ENCODE measurements at regions not wholly inside any gene's neighbourhood (a gene's known extent, or its start where the extent isn't known, plus 50 kb on each side); places are given as distances from the start of the nearest gene placed in this dataset.
"Not testable (repeated sequence)": the region's sequence is repeated elsewhere in the genome, so short reads cannot be mapped to it uniquely, and the experiment has no call there.

GRCh38 chr13:94906605-94907004 lies 194.3 kb upstream of the SOX21 start:
- no peak for DNase-seq (ENCODE audit: low read depth in 2 of 2)

- DNase-seq (ENCODE audit: low read depth in 2 of 2): no peak
These were observed 190.5 kb upstream of the SOX21 start for GRCh38 chr13:94902722-94903407.

DNA sequence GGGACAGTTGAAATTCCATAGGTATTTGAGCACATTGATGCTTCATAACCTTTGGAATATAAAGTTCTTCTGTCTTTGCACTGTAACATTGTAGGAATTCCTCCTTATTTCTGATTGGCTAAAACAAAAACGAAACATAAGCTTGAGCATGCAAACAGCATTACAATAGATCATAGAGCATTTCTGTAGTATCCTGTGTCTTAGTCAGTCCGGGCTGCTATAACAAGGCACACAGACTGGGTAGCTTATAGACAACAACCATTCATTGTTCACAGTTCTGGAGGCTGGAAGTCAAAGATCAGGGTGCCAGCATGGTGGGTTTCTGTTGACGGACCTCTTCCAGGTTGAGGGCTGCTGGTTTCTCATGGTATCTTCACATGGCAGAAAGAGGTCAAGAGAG lies 188.7 kb upstream of the SOX21 start:
- DNase-seq (ENCODE audit: low read depth in 2 of 2): no peak

GRCh38 chr13:94896719-94897317 lies 184.5 kb upstream of the SOX21 start:
- DNase-seq (ENCODE audit: low read depth in 2 of 2): no peak

DNA sequence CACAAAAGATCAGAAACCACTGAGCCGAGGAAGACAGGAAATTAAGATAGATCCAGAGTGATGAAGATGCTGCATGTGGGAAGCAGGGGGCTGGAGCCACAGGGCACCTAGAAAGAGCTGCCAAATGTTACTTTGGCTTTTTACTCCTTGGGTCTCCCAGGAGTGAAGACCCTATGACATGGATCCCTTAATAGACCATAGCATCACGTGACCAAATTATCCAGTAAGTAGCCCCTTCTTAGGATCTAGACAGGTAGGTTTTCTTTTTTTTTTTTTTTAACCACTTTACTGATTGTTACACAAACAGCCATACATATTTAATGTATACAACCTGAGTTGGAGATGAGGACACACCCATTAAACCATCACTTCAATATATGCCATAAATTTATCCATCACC lies 183.9 kb upstream of the SOX21 start:
- no peak for DNase-seq (ENCODE audit: low read depth in 2 of 2)

DNA sequence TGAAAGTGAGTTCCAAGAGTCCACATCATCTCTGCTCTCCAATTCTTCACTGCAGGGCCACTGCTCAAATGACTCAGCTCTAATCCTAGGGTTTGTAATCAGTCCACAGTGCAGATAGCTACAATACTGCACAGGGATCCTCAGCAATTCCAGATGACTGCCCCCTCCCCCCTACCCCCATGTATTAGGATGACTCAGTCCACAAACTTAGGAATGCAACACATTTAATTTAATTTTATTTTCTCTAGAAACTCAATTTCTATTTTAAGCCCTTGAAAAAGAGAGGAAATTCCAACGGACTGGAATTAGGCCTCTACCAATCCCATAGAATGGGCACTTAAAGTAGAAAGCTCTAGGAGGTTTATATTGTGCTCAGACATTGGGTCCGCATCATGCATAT lies 173.8 kb upstream of the SOX21 start:
- no peak for DNase-seq (ENCODE audit: low read depth in 2 of 2)

DNA sequence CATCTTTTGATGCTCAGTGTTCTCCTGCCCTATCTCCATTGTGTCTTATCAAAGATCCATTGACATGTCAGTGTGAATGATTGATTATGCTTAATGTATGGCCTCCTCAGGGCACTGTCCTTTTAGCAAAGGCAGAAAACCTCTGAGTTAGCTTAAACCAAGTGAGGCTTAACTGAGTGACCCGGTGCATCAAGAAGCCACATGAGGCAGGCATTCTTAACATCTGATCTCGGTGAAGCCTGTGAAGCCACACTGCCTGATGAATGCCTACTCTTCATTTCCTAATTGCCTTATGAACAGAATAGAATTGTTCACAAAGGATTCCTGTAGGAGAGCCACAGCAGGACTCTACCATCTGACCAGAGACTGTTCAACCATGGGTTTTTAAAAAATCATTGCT lies 168.1 kb upstream of the SOX21 start:
- DNase-seq (ENCODE audit: low read depth in 2 of 2): no peak

DNA sequence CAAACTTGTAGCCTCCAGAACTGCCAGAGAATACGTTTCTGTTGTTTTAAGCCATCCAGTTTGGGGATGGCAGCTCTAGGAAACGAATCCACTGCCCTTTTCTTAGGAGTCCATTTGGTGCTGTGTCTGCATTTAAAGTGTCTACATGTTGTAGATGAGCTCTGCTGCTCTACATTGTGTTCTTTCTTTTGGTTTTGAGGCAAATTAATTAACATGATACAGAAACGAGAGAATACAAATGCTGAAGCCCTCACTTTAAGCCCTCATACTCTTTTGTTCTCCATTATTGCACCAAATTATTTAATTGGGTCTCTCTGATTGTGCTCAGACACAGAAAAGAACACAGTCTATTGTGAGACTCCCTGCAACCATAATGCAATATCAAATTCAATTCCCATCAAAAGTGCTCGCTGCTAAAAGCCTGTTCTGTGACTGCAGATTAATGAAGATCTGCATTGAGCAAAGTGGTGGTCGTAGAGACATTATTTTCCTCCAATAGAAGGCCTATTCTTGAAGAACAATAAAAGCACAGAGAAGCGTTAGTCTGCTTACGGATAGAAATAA lies 166.3 kb upstream of the SOX21 start:
- DNase-seq (ENCODE audit: low read depth in 2 of 2): no peak

DNA sequence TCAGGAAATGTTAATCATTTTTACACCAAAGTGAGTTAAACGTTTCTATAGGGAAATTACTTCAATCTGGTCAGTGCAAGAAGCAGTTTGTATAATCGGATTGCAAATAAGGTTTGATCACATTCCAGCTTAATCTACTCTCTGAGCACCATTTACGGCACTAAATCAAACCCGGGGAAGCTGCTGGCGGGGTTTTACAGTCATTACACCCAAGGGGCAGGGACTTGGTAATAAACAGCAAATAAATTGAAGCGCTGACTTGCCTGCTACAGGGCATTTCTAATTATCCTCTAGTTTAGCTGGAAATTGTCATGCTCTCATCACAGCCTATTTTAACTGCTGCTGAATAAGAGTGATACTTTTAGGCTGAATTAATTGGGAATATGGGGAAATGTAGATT lies 152.1 kb upstream of the SOX21 start:
- no peak for DNase-seq (ENCODE audit: low read depth in 2 of 2)

- peak; percentile 72 to 89 for DNase-seq (ENCODE audit: low read depth in 2 of 2)
These were observed 148.6 kb upstream of the SOX21 start for GRCh38 chr13:94860981-94861407.

DNA sequence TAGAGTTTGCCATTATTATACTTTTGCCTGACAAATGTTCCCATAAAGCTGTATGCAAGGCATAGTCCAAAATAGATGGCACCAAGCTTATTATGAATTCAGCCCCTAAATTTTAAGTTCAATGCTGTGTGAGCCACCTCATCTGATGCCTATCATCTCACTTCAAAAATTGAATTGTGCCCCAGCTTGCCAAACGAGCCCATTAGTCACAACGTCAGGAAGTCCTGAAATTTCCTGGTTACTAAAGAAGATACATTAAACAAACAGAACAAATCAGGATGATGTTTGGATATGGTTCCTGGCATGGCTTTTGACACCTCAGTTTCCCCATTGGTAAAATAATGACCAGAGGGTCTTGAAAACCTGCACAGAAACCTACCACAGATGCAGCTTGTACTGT lies 147.5 kb upstream of the SOX21 start:
- peak; percentile 70 to 92 for DNase-seq (ENCODE audit: low read depth in 2 of 2)

DNA sequence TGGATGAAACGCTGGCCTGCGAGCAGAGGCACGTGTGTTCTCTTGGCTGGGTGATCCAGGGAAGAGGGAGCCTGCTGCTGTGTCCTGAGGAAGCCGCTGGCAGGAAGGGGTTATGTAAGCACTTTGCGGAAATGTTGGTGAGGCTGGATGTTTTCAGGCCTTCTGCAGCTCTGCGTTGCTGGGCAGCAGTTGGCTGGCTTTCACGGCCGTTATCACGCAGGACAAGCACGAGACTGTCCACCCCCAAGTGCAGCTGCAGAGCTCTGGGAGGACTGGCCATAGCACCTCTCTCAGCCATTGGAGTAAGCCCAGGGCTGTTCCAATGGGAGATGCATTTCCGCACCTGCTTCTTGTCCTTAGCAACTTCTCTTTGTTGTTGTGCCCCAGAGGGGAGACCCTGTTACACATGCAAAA lies 146.9 kb upstream of the SOX21 start:
- peak; percentile 99 to 100 for DNase-seq (ENCODE audit: low read depth in 2 of 2)

DNA sequence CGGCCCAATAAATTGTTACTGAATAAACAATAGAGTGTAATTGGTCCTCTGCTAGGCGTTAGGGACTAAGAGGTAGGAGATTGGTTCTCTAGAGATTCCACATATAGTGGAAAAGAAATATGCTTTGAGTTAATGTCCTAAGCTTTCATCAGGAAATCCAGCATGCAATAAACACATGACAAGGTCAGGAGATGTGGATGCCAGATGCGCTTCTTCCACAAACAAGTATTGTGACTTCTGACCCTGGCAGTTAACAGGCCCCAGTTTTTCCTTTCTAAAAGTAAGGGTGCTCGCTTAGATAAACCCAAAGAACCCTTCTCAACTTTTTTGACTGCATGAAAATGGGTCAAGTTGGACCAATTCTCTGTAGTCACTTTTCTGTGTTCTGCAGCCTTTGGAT lies 146.5 kb upstream of the SOX21 start:
- peak; percentile 65 to 94 for DNase-seq (ENCODE audit: low read depth in 2 of 2)

DNA sequence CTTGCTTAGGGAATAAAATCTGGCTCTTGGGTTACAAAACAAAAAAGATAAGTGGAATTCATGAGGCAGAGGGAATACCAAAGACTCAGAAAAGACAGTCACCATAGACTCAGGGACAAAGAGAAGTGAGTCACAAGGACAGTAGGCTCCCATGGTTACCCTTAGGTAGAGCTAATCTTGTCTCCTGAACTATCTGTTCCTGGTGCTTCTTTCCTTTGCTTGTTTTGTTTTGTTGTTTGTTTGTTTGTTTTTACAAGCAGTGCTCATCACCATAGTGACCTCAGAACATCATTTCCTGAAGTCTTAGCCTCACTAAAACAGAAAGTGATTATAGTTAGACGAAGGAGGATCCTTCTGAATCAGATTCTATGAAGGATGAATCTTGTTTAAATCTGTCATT lies 142.3 kb upstream of the SOX21 start:
- DNase-seq (ENCODE audit: low read depth in 2 of 2): no peak

GRCh38 chr13:94851576-94851975 lies 139.2 kb upstream of the SOX21 start:
- no peak for DNase-seq (ENCODE audit: low read depth in 2 of 2)

DNA sequence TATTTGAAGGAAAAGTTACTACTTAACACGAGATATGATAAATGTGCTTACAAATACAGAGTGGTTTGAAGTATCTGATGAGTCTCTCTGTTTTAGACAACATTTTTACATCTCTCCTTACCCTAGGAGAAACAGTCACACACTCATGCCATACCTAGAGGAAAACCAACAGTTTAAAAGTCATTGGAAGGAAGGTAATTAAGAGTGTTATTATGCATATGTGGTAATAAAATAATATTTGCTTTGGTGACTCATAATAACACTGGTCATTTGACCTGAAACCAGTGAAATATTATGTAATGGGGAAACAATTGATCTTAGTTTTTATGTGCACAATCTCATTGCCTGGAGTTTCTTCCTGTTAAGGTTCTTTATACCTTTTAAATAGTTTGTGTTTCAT lies 136.9 kb upstream of the SOX21 start:
- DNase-seq (ENCODE audit: low read depth in 2 of 2): no peak

- no peak for DNase-seq (ENCODE audit: low read depth in 2 of 2)
These were observed 130.6 kb upstream of the SOX21 start for GRCh38 chr13:94842901-94843300.

DNA sequence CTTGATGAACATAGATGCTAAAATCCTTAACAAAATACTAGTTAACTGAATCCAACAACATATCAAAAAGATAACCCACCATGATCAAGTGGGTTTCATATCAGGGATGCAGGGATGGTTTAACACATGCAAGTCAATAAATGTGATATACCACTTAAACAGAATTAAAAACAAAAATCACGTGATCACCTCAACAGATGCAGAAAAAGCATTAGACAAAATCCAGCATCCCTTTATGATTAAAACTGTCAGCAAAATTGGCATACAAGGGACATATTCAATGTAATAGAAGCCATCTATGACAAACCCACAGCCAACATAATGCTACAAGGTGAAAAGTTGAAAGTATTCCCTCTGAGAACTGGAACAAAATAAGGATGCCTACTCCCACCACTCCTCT lies 124.7 kb upstream of the SOX21 start:
- not testable (repeated sequence) for DNase-seq (ENCODE audit: low read depth in 2 of 2)

GRCh38 chr13:94829837-94830365 lies 117.6 kb upstream of the SOX21 start:
- DNase-seq (ENCODE audit: low read depth in 2 of 2): no peak

DNA sequence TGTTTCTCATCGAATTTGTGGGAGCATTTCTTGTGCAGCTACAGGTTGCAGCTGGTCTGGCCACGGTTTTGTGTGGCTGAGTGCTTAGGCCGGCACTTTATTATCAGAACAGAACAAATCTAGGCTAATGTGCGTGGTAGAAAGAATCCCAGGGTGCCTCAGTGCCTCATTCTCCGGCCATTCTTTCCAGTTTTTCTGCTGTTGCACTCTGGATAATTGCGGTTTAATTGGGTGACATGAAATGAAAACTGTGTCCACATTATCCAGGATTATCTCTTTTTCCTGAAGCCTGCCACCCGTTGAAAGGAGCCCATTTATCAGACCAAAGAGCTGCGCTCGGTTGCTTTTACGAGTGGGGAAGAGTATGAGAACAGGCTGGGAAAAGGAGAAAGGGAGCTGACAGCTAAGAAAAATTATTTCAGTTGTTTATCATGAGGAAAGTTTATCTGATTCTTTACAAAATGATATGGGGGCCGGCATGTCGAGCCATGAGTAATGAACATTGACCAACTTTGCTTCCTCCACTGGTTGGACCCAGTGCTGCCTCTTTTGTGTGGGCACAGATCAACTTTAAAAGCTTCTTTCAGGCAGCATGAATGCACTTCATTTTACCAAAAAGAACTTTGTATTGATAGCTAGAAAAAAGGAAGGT lies 117.0 kb upstream of the SOX21 start:
- DNase-seq (ENCODE audit: low read depth in 2 of 2): no peak

GRCh38 chr13:94827566-94827965 lies 115.2 kb upstream of the SOX21 start:
- DNase-seq (ENCODE audit: low read depth in 2 of 2): no peak

DNA sequence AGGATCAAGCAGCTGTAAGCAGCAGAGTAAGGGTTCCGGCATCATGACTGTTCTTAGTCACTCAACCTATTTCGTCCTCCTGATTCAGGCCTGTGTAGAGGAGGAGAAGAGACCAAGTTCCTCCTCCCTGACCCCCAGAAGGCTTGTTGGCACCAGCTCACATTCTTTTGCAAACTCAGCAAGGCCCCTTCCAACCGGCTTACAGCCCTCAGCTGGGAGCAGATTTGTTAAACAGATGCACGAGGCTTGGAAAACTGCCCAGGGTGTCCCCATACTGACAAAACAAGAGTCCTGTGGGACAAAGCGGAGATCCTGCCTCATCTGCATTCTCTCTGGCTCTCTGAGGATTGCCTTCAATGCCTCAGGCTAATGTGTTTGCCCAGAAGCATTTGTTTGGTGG lies 113.2 kb upstream of the SOX21 start:
- peak in 1 of 2 donors; percentile 38 for DNase-seq (ENCODE audit: low read depth in 2 of 2)

Data from lung microvascular endothelial cell (primary cell).